GM12892 (cell line): ENCODE measurements at regions not wholly inside any gene's neighbourhood (a gene's known extent, or its start where the extent isn't known, plus 50 kb on each side); places are given as distances from the start of the nearest gene placed in this dataset.

Experiments used
- DNase-seq: peaks from one replicate; pipeline ENCODE4 v3.0.0; 2011; ENCODE audit not compliant: insufficient read length
- FAIRE-seq: peaks from 2 replicates; lab custom pipeline; 2011; peaks lifted over from hg19 to GRCh38; lab: Jason Lieb, UNC
- POLR2A ChIP-seq: IDR thresholded peaks from 2 replicates; pipeline ENCODE4 v1.6.1; 2011; ENCODE audit warnings: low read depth, low read length, control low read depth
- POLR2AphosphoS5 ChIP-seq: IDR thresholded peaks from 2 replicates; pipeline ENCODE4 v1.6.1; 2011; ENCODE audit warnings: low read depth, low read length, control low read depth
- TAF1 ChIP-seq: IDR thresholded peaks from 2 replicates; pipeline ENCODE4 v1.6.1; 2011; ENCODE audit warnings: low read depth, mild to moderate bottlenecking, control low read depth, low read length, borderline replicate concordance

- FAIRE-seq = no peak
- no peak for DNase-seq
- TF ChIP-seq POLR2AphosphoS5 (no peak), POLR2A (no peak), TAF1 (no peak)
Measured at GRCh38 chr16:79318143-79318899, 282.2 kb downstream of the MAF start.

DNA sequence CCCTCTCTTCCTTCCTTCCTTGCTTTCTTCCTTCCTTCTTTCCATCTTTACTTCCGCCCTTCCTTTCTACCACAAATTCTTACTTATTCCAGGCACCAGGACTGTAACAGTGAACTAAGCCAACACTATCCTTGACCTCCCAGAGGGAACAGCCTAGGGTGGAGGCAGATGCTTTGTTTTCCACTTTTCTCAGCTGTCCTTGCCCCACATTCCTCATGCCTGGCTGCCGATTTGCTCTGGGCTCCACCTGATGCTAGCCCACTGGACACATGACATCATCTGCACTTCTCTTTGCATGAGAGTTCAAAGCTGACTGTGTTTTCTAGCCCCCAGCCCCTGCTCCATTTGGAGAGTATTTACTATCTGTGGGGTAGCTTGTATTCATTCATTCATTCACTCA, 283.0 kb downstream of the MAF start:
- no peak for TF ChIP-seq TAF1
- TF ChIP-seq POLR2A = no peak
- TF ChIP-seq POLR2AphosphoS5 = no peak
- DNase-seq (no peak), FAIRE-seq (no peak)

DNA sequence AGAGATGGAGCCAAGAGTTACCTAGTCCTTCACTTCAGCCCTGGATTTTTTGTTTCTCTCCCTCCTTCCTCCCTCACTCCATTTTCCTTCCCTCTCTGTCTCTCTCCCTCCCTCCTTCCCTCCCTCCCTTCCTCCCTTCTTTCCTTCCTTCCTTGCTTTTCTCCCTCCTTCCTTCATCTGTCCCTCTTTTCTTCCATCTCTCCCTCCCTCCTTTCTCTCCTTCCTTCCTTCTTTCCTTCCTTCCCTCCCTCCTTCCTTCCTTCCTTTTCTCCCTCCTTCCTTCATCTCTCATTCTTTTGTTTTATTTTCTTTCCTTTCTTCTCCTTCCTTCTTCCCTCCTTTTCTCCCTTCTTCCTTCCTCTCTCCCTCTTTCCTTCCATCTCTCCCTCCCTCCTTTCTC, 283.5 kb downstream of the MAF start:
- TF ChIP-seq TAF1 (no peak), POLR2AphosphoS5 (no peak)
- FAIRE-seq (no peak), DNase-seq (no peak)

- no peak for TF ChIP-seq POLR2AphosphoS5
- TF ChIP-seq TAF1 = no peak
- no peak for TF ChIP-seq POLR2A
- FAIRE-seq = peak; percentile 74
- peak; percentile 29 for DNase-seq
Measured at GRCh38 chr16:79316004-79316458, 284.5 kb downstream of the MAF start.

GRCh38 chr16:79312502-79312901, 288.0 kb downstream of the MAF start:
- DNase-seq (no peak), FAIRE-seq (no peak)

DNA sequence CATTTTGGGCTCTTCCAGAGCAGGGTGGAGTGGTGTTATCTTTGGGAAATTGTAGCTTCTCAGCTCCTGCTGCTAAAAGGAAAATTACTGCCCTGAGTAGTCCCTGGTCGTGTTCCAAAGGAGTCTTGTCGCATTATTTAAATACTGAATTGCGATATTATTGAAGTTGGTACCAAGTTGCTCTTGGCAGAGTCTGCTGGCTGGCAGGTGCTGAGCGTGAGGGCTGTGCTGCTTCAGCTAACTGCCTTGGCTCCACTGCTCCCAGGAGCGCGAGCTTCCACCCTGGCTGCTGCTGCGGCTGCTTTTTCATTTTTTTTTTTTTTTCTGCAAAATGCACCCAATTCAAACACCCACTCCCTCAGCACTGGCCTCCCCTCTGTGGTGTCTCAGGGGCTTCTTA, 289.8 kb downstream of the MAF start:
- no peak for FAIRE-seq
- no peak for TF ChIP-seq TAF1
- no peak for TF ChIP-seq POLR2A
- TF ChIP-seq POLR2AphosphoS5 = no peak

More at GRCh38 chr16:79312502-79312901, 288.0 kb downstream of the MAF start:
- TF ChIP-seq TAF1 (no peak), POLR2A (no peak), POLR2AphosphoS5 (no peak)

GRCh38 chr16:79309606-79310005, 290.9 kb downstream of the MAF start:
- TF ChIP-seq POLR2AphosphoS5 (no peak), TAF1 (no peak), POLR2A (no peak)
- DNase-seq = no peak
- FAIRE-seq = no peak

More for the DNA sequence above, 289.8 kb downstream of the MAF start:
- no peak for DNase-seq

GRCh38 chr16:79307214-79307613, 293.3 kb downstream of the MAF start:
- FAIRE-seq = no peak
- no peak for TF ChIP-seq TAF1
- no peak for TF ChIP-seq POLR2A
- no peak for TF ChIP-seq POLR2AphosphoS5
- no peak for DNase-seq

GRCh38 chr16:79305074-79305473, 295.5 kb downstream of the MAF start:
- DNase-seq (no peak), FAIRE-seq (no peak)
- TF ChIP-seq POLR2A = no peak
- TF ChIP-seq TAF1 = no peak
- TF ChIP-seq POLR2AphosphoS5 = no peak

DNA sequence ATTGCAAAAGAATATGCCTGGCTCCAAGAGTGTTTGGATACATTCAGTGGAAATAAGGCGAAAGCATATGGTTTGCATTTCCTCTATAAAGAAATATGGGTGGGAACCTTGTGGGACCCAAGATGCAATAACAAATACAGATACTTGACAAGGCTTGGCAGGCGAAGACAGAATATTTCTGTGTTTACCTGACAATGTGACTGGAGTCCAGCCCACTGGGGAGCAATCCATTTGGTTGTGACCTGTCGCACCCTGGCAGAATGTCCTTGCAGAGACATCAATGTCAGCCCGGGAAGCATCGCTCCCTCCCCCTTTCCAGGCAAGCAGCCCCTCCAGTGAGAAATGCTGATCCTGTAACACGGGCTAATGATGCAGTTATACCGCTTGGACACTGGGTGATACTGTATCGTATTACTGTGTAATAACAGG, 296.6 kb downstream of the MAF start:
- FAIRE-seq = no peak
- TF ChIP-seq POLR2AphosphoS5 (no peak), TAF1 (no peak), POLR2A (no peak)
- no peak for DNase-seq

- TF ChIP-seq POLR2AphosphoS5 = no peak
Measured at GRCh38 chr16:79303206-79303605, 297.3 kb downstream of the MAF start.

DNA sequence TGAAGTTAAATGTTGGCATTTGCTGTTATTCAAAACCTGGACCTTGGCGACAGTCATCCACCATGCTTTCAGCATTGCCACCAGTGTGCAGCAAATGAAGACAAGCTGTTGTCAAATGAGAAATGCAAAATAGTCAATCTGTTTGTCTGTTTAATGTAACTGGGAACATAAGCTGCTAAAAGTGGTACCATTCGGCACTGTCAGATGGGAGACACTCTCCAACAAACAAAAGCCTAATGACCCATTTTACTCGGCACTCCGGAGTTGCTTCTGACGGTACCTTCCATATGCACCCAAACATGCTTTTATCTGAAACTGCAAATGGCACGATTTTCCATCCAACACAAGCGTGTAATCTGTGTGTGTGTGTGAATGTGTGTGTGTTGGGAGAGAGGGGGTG, 297.8 kb downstream of the MAF start:
- DNase-seq = no peak
- no peak for FAIRE-seq
- TF ChIP-seq TAF1 = no peak
- TF ChIP-seq POLR2A = no peak
- no peak for TF ChIP-seq POLR2AphosphoS5

More at GRCh38 chr16:79303206-79303605, 297.3 kb downstream of the MAF start:
- DNase-seq (no peak), FAIRE-seq (no peak)

GRCh38 chr16:79301051-79301450, 299.5 kb downstream of the MAF start:
- FAIRE-seq (no peak), DNase-seq (no peak)
- TF ChIP-seq POLR2AphosphoS5 (no peak), TAF1 (no peak), POLR2A (no peak)
